SU-DHL-6 (cell line): ENCODE measurements at regions not wholly inside any gene's neighbourhood (a gene's known extent, or its start where the extent isn't known, plus 50 kb on each side); places are given as distances from the start of the nearest gene placed in this dataset.
"Not testable (repeated sequence)": the region's sequence is repeated elsewhere in the genome, so short reads cannot be mapped to it uniquely, and the experiment has no call there.

Experiments
- CTCF ChIP-seq: fragments of 200-600 bp; sonication (generic); IDR thresholded peaks from one replicate; pipeline ENCODE4 v1.5.1; 2017; ENCODE audit warnings: antibody characterized with exemption, mild to moderate bottlenecking, low read length, moderate library complexity; ENCODE audit not compliant: insufficient read depth, poor library complexity, severe bottlenecking
- EZH2phosphoT487 ChIP-seq: fragments of 200-600 bp; sonication (generic), shearing (Covaris generic); conservative IDR thresholded peaks from 2 replicates; pipeline ENCODE4 v1.6.1; 2018; ENCODE audit warnings: mild to moderate bottlenecking, antibody characterized with exemption, low read length, moderate library complexity, mixed read lengths

- TF ChIP-seq CTCF, EZH2phosphoT487: not testable (repeated sequence)
Measured at GRCh38 chr5:62230876-62231388, 75.1 kb upstream of the KIF2A start.
